Keratinocyte (primary cell): ENCODE measurements at regions not wholly inside any gene's neighbourhood (a gene's known extent, or its start where the extent isn't known, plus 50 kb on each side); places are given as distances from the start of the nearest gene placed in this dataset.
A peak's percentile ranks its signal among the peaks of the same experiment; 100 is the strongest.

Experiments used
- DNase-seq: peaks from one replicate; pipeline ENCODE4 v3.0.0-alpha.2; 2011; ENCODE audit warnings: low read depth, missing footprints, low spot score
- FAIRE-seq: peaks from 2 replicates; lab custom pipeline; 2011; peaks lifted over from hg19 to GRCh38; lab: Jason Lieb, UNC
- H2AFZ ChIP-seq: 2 replicates; pipeline ENCODE4 v1.6.0; 2012; ENCODE audit warnings: low read length, control low read depth, inconsistent platforms; ENCODE audit not compliant: control insufficient read depth
- H3K27ac ChIP-seq: 2 replicates; pipeline ENCODE4 v1.5.1; 2011; ENCODE audit warnings: low read length; ENCODE audit not compliant: control insufficient read depth, insufficient read depth
- H3K27me3 ChIP-seq: 3 replicates; pipeline ENCODE4 v1.6.0; 2011; ENCODE audit warnings: low read length; ENCODE audit not compliant: control insufficient read depth, insufficient read depth; ENCODE audit errors: extremely low read depth
- H3K36me3 ChIP-seq, 2 experiments: 2 replicates in 1 of 2; 3 replicates in 1 of 2; pipeline ENCODE4 v1.5.1; 2011; ENCODE audit warnings: low read length in 2 of 2, mild to moderate bottlenecking in 1 of 2; ENCODE audit not compliant: control insufficient read depth in 2 of 2, insufficient read depth in 2 of 2; ENCODE audit errors: extremely low read depth in 1 of 2
- H3K4me1 ChIP-seq: 3 replicates; pipeline ENCODE4 v1.5.1; 2011; ENCODE audit warnings: low read length; ENCODE audit not compliant: control insufficient read depth, insufficient read depth; ENCODE audit errors: extremely low read depth
- H3K4me2 ChIP-seq: 3 replicates; pipeline ENCODE4 v1.6.0; 2011; ENCODE audit warnings: low read depth, low read length; ENCODE audit not compliant: control insufficient read depth, insufficient read depth; ENCODE audit errors: extremely low read depth
- H3K4me3 ChIP-seq, 3 experiments: fragments of 200-600 bp in 1 of 3; sonication (generic) in 1 of 3; 2 replicates in 2 of 3; 3 replicates in 1 of 3; pipeline ENCODE4 v1.5.1; 2011 to 2016; ENCODE audit warnings: low read length in 3 of 3, mild to moderate bottlenecking in 3 of 3, control low read depth in 2 of 3, inconsistent platforms in 1 of 3, low read depth in 1 of 3, mixed read lengths in 1 of 3, mixed run types in 1 of 3, moderate library complexity in 1 of 3; ENCODE audit not compliant: control insufficient read depth in 2 of 3, insufficient read depth in 2 of 3; ENCODE audit errors: extremely low read depth in 1 of 3
- H3K79me2 ChIP-seq: 2 replicates; pipeline ENCODE4 v1.6.0; 2012; ENCODE audit warnings: low read length; ENCODE audit not compliant: control insufficient read depth, insufficient read depth
- H3K9ac ChIP-seq: 3 replicates; pipeline ENCODE4 v1.6.0; 2011; ENCODE audit warnings: low read length; ENCODE audit not compliant: control insufficient read depth, insufficient read depth; ENCODE audit errors: extremely low read depth
- H3K9me1 ChIP-seq: 3 replicates; pipeline ENCODE4 v1.6.0; 2011; ENCODE audit warnings: low read length; ENCODE audit not compliant: control insufficient read depth, insufficient read depth; ENCODE audit errors: extremely low read depth
- H3K9me3 ChIP-seq: 2 replicates; pipeline ENCODE4 v1.5.1; 2012; ENCODE audit warnings: low read depth, low read length; ENCODE audit not compliant: control insufficient read depth
- H4K20me1 ChIP-seq: 3 replicates; pipeline ENCODE4 v1.6.0; 2011; ENCODE audit warnings: low read length; ENCODE audit not compliant: control insufficient read depth, insufficient read depth; ENCODE audit errors: extremely low read depth
- EZH2 ChIP-seq: IDR thresholded peaks from one replicate; pipeline ENCODE4 v1.6.1; 2012; ENCODE audit warnings: inconsistent platforms, mild to moderate bottlenecking, low read length, moderate library complexity
- dilution Hi-C: fragments of 300-500 bp; cut with MboI; formaldehyde crosslinking; loops from one replicate; pipeline ENCODE4 v1.7.0; 2020; ENCODE audit warnings: low sequenced_read_pairs; ENCODE audit not compliant: extremely low pct_ligation_motif_present
- TF ChIP-seq, protein P1 (sequence below), 3 experiments: IDR thresholded peaks in 1 of 3; conservative IDR thresholded peaks in 1 of 3; optimal IDR thresholded peaks in 1 of 3; 2 replicates in 2 of 3; 3 replicates in 1 of 3; pipeline versions ENCODE3 to v1.5.1; 2011; ENCODE audit warnings: low read length in 3 of 3, mild to moderate bottlenecking in 3 of 3, moderate library complexity in 2 of 3, control low read depth in 1 of 3, inconsistent platforms in 1 of 3; ENCODE audit not compliant: insufficient read depth in 2 of 3; ENCODE audit errors: extremely low read depth in 1 of 3

DNA sequence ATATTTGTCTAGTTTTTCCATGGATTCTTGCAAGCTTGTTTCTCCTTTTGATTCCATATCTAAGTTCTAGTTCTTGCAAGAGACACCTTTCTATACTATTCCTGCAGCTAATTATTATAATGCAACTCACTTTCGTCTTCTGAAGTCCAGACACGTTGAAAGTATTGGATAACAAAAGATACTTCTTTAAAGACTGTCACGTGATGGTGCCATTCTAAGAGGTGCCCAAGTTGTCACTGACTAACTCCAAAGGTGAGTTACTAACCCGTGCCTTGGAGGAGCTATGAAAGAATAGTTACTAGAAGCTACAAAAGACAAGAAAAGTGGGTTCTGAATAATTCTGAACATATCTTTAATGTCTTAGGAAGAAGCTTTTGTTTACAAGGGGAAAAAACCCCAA, 322.6 kb downstream of the HDGFL1 start:
- dilution Hi-C loops, result no loop called here
- Histone ChIP-seq H3K4me1 (peaks cover 18% of the 10 kb centered on the region), H3K9ac (no peak overlapping the region), H3K27me3 (no peaks in the 10 kb centered on the region), H4K20me1 (no peaks in the 10 kb centered on the region), H3K9me1 (no peaks in the 10 kb centered on the region), H3K4me2 (no peak overlapping the region), H3K79me2 (no peaks in the 10 kb centered on the region), H3K27ac (peak overlapping the region; percentile 66), H2AFZ (no peak overlapping the region), H3K4me3 (no peak overlapping the region), H3K36me3 (no peaks in the 10 kb centered on the region), H3K9me3 (no peaks in the 10 kb centered on the region)
- DNase-seq (no peak), FAIRE-seq (no peak)
- no peak for TF ChIP-seq EZH2
- TF ChIP-seq, protein P1, sequence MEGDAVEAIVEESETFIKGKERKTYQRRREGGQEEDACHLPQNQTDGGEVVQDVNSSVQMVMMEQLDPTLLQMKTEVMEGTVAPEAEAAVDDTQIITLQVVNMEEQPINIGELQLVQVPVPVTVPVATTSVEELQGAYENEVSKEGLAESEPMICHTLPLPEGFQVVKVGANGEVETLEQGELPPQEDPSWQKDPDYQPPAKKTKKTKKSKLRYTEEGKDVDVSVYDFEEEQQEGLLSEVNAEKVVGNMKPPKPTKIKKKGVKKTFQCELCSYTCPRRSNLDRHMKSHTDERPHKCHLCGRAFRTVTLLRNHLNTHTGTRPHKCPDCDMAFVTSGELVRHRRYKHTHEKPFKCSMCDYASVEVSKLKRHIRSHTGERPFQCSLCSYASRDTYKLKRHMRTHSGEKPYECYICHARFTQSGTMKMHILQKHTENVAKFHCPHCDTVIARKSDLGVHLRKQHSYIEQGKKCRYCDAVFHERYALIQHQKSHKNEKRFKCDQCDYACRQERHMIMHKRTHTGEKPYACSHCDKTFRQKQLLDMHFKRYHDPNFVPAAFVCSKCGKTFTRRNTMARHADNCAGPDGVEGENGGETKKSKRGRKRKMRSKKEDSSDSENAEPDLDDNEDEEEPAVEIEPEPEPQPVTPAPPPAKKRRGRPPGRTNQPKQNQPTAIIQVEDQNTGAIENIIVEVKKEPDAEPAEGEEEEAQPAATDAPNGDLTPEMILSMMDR (optimal IDR thresholded peaks at IDR 0.05 in 1 of 3, IDR thresholded peaks at IDR 0.05 in 1 of 3, conservative IDR thresholded peaks at IDR 0.05 in 1 of 3; ENCODE audit: extremely low read depth in 1 of 3, insufficient read depth in 2 of 3, low read length in 3 of 3), result no peak

DNA sequence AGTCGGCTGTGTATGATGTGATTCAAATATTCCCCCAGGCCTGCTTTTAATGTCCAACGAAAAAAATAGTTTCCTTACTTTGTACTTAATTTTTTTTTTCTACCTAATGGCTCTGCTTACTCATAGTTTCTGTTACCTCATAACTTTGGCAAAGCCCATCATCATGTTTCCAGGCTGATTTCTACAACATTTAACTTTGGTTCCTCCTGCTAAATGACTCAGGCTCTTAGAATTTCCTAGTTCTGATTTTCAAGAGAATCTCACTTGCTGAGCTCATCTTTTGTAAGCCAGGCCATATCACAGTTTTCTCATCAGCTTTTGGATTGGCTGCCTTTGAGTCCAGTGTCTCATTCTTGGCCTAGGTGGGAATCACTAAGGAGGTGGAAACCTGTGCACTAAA, 323.1 kb downstream of the HDGFL1 start:
- H3K4me3 ChIP-seq, result no peak overlapping the region
- no peak overlapping the region for H3K9ac ChIP-seq
- peak overlapping the region; percentile 66 for H3K27ac ChIP-seq
- TF ChIP-seq, protein P1 (optimal IDR thresholded peaks at IDR 0.05 in 1 of 3, IDR thresholded peaks at IDR 0.05 in 1 of 3, conservative IDR thresholded peaks at IDR 0.05 in 1 of 3; ENCODE audit: extremely low read depth in 1 of 3, insufficient read depth in 2 of 3, low read length in 3 of 3), result no peak
- no peak for TF ChIP-seq EZH2
- peaks cover 18% of the 10 kb centered on the region for H3K4me1 ChIP-seq
- no peaks in the 10 kb centered on the region for H3K9me1 ChIP-seq
- H3K9me3 ChIP-seq, result no peaks in the 10 kb centered on the region
- DNase-seq (peak; percentile 83), FAIRE-seq (peak; percentile 80)
- peak overlapping the region; percentile 49 for H2AFZ ChIP-seq
- peak overlapping the region; percentile 20 for H3K4me2 ChIP-seq
- dilution Hi-C loops, result no loop called here
- no peaks in the 10 kb centered on the region for H4K20me1 ChIP-seq
- H3K79me2 ChIP-seq, result no peaks in the 10 kb centered on the region
- no peaks in the 10 kb centered on the region for H3K27me3 ChIP-seq
- H3K36me3 ChIP-seq, result no peaks in the 10 kb centered on the region
